ENCODE measurements at regions not wholly inside any gene's neighbourhood (a gene's known extent, or its start where the extent isn't known, plus 50 kb on each side); places are given as distances from the start of the nearest gene placed in this dataset.

GRCh38 chr2:204332706-204333105, 212.6 kb upstream of the PARD3B start:
- TF ChIP-seq CTCF (optimal IDR thresholded peaks at IDR 0.05 in 1 of 3, IDR thresholded peaks at IDR 0.05 in 1 of 3, conservative IDR thresholded peaks at IDR 0.05 in 1 of 3; ENCODE audit: extremely low read depth in 1 of 3, insufficient read depth in 2 of 3, low read length in 3 of 3) = no peak
- no peak for TF ChIP-seq EZH2 (IDR thresholded peaks at IDR 0.05; ENCODE audit: low read length)
- H3K4me1 ChIP-seq (ENCODE audit: control insufficient read depth, extremely low read depth, insufficient read depth, low read length) = no peaks in the 10 kb centered on the region
- no peaks in the 10 kb centered on the region for H3K9me3 ChIP-seq (ENCODE audit: control insufficient read depth, low read depth, low read length)
- no peak overlapping the region for H3K4me3 ChIP-seq (ENCODE audit: control insufficient read depth in 2 of 3, extremely low read depth in 1 of 3, insufficient read depth in 2 of 3, low read depth in 1 of 3, low read length in 3 of 3)
- no peak overlapping the region for H3K4me2 ChIP-seq (ENCODE audit: control insufficient read depth, extremely low read depth, insufficient read depth, low read depth, low read length)
- no peak for DNase-seq (ENCODE audit: low read depth, low spot score)
- no peaks in the 10 kb centered on the region for H3K9me1 ChIP-seq (ENCODE audit: control insufficient read depth, extremely low read depth, insufficient read depth, low read length)
- dilution Hi-C loops (cut with MboI; ENCODE audit: extremely low pct_ligation_motif_present, low sequenced_read_pairs) = no loop called here
- no peaks in the 10 kb centered on the region for H3K36me3 ChIP-seq (ENCODE audit: control insufficient read depth in 2 of 2, extremely low read depth in 1 of 2, insufficient read depth in 2 of 2, low read length in 2 of 2)
- H2AFZ ChIP-seq (ENCODE audit: control insufficient read depth, low read length) = no peak overlapping the region
- H3K27ac ChIP-seq (ENCODE audit: control insufficient read depth, insufficient read depth, low read length) = no peak overlapping the region
- FAIRE-seq = no peak
- no peaks in the 10 kb centered on the region for H3K27me3 ChIP-seq (ENCODE audit: control insufficient read depth, extremely low read depth, insufficient read depth, low read length)
- H3K9ac ChIP-seq (ENCODE audit: control insufficient read depth, extremely low read depth, insufficient read depth, low read length) = no peak overlapping the region
- H3K79me2 ChIP-seq (ENCODE audit: control insufficient read depth, insufficient read depth, low read length) = no peaks in the 10 kb centered on the region
- no peaks in the 10 kb centered on the region for H4K20me1 ChIP-seq (ENCODE audit: control insufficient read depth, extremely low read depth, insufficient read depth, low read length)

- Histone ChIP-seq H3K79me2 (ENCODE audit: control insufficient read depth, insufficient read depth, low read length) (no peaks in the 10 kb centered on the region), H3K4me1 (ENCODE audit: control insufficient read depth, extremely low read depth, insufficient read depth, low read length) (no peaks in the 10 kb centered on the region), H3K4me2 (ENCODE audit: control insufficient read depth, extremely low read depth, insufficient read depth, low read depth, low read length) (no peak overlapping the region), H2AFZ (ENCODE audit: control insufficient read depth, low read length) (no peak overlapping the region), H3K4me3 (ENCODE audit: control insufficient read depth in 2 of 3, extremely low read depth in 1 of 3, insufficient read depth in 2 of 3, low read depth in 1 of 3, low read length in 3 of 3) (no peak overlapping the region), H3K9me1 (ENCODE audit: control insufficient read depth, extremely low read depth, insufficient read depth, low read length) (no peaks in the 10 kb centered on the region), H3K27ac (ENCODE audit: control insufficient read depth, insufficient read depth, low read length) (no peak overlapping the region), H3K9me3 (ENCODE audit: control insufficient read depth, low read depth, low read length) (no peaks in the 10 kb centered on the region), H3K9ac (ENCODE audit: control insufficient read depth, extremely low read depth, insufficient read depth, low read length) (no peak overlapping the region), H4K20me1 (ENCODE audit: control insufficient read depth, extremely low read depth, insufficient read depth, low read length) (no peaks in the 10 kb centered on the region), H3K36me3 (ENCODE audit: control insufficient read depth in 2 of 2, extremely low read depth in 1 of 2, insufficient read depth in 2 of 2, low read length in 2 of 2) (no peaks in the 10 kb centered on the region), H3K27me3 (ENCODE audit: control insufficient read depth, extremely low read depth, insufficient read depth, low read length) (no peaks in the 10 kb centered on the region)
- no peak for TF ChIP-seq CTCF (optimal IDR thresholded peaks at IDR 0.05 in 1 of 3, IDR thresholded peaks at IDR 0.05 in 1 of 3, conservative IDR thresholded peaks at IDR 0.05 in 1 of 3; ENCODE audit: extremely low read depth in 1 of 3, insufficient read depth in 2 of 3, low read length in 3 of 3)
- no peak for TF ChIP-seq EZH2 (IDR thresholded peaks at IDR 0.05; ENCODE audit: low read length)
- FAIRE-seq (no peak), DNase-seq (ENCODE audit: low read depth, low spot score) (no peak)
- dilution Hi-C loops (cut with MboI; ENCODE audit: extremely low pct_ligation_motif_present, low sequenced_read_pairs) = no loop called here
Observed at GRCh38 chr2:204333861-204334260, 211.4 kb upstream of the PARD3B start.

All from keratinocyte (primary cell).